NCI-H128 (cell line): ENCODE measurements at regions not wholly inside any gene's neighbourhood (a gene's known extent, or its start where the extent isn't known, plus 50 kb on each side); places are given as distances from the start of the nearest gene placed in this dataset.

ENCODE experiments used
- DNase-seq: peaks from one replicate; lab custom pipeline; 2025; ENCODE audit not compliant: unreplicated experiment; lab: John Stamatoyannopoulos, UW

- no peak for DNase-seq
These were observed 138.3 kb upstream of the ID2 start for GRCh38 chr2:8543383-8544170.

GRCh38 chr2:8544171-8544785, 137.6 kb upstream of the ID2 start:
- no peak for DNase-seq

GRCh38 chr2:8544786-8545694, 136.8 kb upstream of the ID2 start:
- no peak for DNase-seq

- DNase-seq = no peak
These were observed 135.9 kb upstream of the ID2 start for GRCh38 chr2:8545695-8546611.

DNA sequence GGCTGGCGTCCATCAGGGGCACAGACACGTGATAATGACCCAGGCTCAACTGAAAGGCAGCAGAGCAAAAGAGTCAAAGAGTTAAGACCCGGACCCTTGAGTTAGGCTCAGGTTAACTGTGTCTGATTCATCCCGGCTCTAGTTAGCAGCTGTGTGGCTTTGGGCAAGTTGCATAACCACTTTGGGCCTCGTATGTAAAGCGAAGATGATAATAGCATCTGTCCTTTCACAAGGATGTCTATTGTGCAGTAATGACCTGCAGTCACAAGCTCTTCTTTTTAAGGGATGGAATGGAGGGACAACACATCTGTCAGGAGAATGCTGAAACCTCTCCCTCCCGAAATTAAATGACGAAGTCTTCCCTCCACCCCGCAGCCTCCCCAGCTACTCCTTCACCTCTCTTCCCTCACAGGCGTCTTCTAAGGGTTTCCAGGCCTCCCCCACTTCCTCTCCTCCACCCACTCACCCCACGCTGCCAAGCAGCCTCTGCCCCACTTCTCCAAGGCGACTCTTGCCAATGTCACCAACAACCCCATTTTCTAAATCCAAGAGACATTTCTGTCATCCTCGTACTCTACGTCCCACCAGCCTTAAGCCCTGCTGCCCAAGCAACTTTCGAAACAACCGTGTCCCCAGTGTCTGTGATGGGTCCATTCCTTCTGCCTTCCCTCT, 135.1 kb upstream of the ID2 start:
- no peak for DNase-seq

- DNase-seq = no peak
These were observed 134.4 kb upstream of the ID2 start for GRCh38 chr2:8547284-8548064.

DNA sequence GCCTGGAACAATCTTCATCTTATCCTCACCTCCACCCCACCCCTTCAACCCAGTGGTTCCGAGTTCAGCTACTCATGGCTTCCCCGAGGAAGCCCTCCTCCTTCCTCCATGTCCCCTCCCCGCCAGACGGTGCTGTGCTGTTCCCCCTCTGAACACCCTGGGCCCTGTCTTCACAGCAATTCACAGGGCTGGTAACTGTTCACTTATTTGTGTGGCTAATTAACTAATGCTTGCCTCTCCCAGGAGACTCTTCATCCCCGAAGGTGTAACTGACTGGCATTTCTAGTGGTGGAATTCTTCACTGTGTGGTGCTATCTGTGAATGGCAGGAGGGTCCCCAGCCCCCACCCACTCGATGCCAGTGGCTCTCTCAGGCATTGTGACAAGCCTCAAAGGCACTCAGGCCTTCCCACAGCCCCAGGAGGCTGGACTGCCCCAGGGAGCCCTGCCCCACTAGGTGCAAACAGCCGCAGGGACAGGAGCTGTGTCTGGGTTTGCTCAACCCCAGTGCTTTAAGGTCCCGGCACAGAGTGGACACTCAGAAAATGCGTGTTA, 133.7 kb upstream of the ID2 start:
- DNase-seq = no peak

GRCh38 chr2:8548619-8549150, 133.2 kb upstream of the ID2 start:
- no peak for DNase-seq

GRCh38 chr2:8549273-8549922, 132.5 kb upstream of the ID2 start:
- DNase-seq = no peak

DNA sequence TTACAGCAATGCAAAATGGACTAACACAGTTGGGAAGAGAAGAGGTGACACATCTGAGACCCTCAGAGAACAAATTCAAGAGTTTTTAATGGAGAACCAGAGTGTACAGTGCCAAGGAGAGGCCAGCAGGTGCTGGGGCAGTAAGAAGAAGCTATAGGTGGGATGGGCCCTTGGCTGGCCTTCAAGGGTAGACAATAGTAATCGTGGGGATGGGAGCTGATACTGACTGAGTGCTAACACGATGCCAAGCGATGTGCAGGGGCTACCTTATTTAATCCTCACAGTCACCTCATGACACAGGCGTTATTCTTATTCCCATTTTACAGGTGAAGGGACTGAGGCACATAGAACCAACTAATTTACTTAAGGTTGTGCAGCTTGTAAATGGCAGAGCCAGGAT, 131.9 kb upstream of the ID2 start:
- DNase-seq = no peak

- no peak for DNase-seq
These were observed 131.4 kb upstream of the ID2 start for GRCh38 chr2:8550481-8550880.

DNA sequence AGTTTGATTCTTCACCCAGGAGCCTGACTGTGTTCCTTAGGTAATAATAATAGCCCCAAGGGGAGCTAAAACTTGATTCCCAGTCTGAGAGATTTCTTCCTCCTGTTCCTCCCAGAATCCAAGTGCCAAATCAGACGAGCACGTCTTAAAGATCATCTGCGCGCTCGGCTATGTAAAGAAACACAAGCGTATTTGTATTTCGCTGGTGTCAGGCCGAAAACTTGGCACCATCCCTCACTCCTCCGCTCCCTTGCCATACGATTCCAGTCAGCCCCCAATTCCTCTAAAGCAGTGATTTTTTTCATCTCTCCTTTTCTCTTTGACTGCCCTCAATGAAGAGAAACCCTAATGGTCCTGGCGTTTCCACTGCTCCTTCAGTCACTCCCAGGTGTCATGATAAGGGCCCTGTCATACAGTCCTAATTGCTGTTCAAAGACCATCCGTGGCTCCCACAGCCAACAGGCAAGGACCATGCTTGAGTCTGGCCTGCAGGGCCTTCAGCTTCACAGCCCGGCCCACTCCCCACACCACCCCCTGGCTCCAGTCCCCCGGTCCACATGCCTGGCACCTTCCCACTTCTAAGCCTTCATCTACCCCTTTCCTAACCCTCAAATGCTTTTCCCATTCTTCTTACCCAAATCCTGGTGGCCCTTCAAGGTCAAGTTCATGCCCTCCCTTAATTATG, 130.8 kb upstream of the ID2 start:
- no peak for DNase-seq

DNA sequence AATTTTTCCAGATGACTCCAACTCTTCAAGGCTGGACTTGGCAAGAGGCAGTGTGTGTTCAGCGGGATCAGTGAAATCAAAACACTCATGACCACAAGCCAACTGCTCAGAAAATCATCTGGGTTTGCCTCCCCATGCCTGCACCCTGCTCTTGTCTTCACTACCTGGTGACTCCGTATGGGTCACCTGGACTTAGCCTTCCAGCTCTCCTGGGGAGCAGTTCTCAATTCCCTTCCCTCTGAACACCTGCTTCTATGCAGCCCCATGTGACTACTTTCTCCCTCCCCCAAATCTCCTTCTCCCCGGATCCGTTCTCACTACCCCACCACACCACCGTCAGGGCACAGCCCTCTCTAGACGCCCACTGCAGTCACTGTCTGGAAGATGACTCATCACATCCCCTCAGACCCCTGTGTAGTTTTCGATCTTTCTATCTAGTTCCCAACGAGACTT, 130.2 kb upstream of the ID2 start:
- DNase-seq = no peak

GRCh38 chr2:8552293-8552801, 129.5 kb upstream of the ID2 start:
- DNase-seq = no peak

DNA sequence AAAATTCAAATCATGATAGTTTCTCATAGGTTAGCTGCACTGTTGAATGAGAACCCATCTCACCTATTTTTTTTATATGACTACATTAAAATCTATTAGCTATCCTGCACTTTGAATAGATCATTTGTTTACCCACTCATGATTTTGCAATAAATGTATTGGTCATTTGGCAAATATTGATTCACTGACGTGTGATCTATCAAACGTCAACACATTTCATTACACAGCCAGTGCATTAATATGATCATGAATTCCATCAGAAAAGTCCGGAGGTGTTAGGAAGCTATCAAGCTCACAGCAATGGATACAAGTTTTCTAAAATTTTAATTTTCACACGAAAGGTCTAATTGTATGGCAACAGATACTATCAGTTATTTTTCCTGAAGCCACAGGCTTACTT, 128.2 kb upstream of the ID2 start:
- no peak for DNase-seq

- no peak for DNase-seq
These were observed 127.5 kb upstream of the ID2 start for GRCh38 chr2:8554296-8554806.

- no peak for DNase-seq
These were observed 126.3 kb upstream of the ID2 start for GRCh38 chr2:8555543-8555942.
